ENCODE measurements at regions not wholly inside any gene's neighbourhood (a gene's known extent, or its start where the extent isn't known, plus 50 kb on each side); places are given as distances from the start of the nearest gene placed in this dataset.
"Not testable (repeated sequence)": the region's sequence is repeated elsewhere in the genome, so short reads cannot be mapped to it uniquely, and the experiment has no call there.

DNA sequence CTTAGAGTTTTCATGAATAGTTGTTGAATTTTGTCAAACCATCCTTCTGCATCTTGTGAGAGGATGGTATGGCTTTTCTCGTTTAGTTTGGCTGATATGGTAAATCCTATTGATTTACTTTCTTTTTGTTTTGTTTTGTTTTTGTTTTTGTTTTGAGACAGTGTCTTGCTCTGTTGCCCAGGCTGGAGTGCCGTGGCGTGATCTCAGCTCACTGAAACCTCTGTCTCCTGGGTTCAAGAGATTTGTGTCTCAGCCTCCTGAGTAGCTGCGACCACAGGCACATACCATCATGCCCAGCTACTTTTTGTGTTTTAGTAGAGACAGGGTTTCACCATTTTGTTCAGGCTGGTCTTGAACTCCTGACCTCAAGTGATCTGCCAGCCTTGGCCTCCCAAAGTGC lies 101.3 kb upstream of the HAO2 start:
- TF ChIP-seq, protein P1, sequence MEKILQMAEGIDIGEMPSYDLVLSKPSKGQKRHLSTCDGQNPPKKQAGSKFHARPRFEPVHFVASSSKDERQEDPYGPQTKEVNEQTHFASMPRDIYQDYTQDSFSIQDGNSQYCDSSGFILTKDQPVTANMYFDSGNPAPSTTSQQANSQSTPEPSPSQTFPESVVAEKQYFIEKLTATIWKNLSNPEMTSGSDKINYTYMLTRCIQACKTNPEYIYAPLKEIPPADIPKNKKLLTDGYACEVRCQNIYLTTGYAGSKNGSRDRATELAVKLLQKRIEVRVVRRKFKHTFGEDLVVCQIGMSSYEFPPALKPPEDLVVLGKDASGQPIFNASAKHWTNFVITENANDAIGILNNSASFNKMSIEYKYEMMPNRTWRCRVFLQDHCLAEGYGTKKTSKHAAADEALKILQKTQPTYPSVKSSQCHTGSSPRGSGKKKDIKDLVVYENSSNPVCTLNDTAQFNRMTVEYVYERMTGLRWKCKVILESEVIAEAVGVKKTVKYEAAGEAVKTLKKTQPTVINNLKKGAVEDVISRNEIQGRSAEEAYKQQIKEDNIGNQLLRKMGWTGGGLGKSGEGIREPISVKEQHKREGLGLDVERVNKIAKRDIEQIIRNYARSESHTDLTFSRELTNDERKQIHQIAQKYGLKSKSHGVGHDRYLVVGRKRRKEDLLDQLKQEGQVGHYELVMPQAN (IDR thresholded peaks at IDR 0.05; ENCODE audit: borderline replicate concordance): not testable (repeated sequence)
- not testable (repeated sequence) for TF ChIP-seq SREBF1 (IDR thresholded peaks at IDR 0.05; ENCODE audit: borderline replicate concordance, low read depth, low read length)
